DMS 273 (cell line): ENCODE measurements at regions not wholly inside any gene's neighbourhood (a gene's known extent, or its start where the extent isn't known, plus 50 kb on each side); places are given as distances from the start of the nearest gene placed in this dataset.
A peak's percentile ranks its signal among the peaks of the same experiment; 100 is the strongest.

ENCODE experiments used
- DNase-seq: peaks from one replicate; lab custom pipeline; 2025; ENCODE audit not compliant: unreplicated experiment; lab: John Stamatoyannopoulos, UW

GRCh38 chr5:21184581-21184980, 1196.6 kb upstream of the CDH18 start:
- no peak for DNase-seq

- no peak for DNase-seq
Measured at GRCh38 chr5:21181609-21182125, 1193.7 kb upstream of the CDH18 start.

- DNase-seq, result no peak
Measured at GRCh38 chr5:21173526-21173925, 1185.5 kb upstream of the CDH18 start.

- no peak for DNase-seq
Measured at GRCh38 chr5:21173036-21173435, 1185.0 kb upstream of the CDH18 start.

- DNase-seq, result no peak
Measured at GRCh38 chr5:21171038-21171437, 1183.0 kb upstream of the CDH18 start.

GRCh38 chr5:21168557-21168956, 1180.6 kb upstream of the CDH18 start:
- no peak for DNase-seq

- no peak for DNase-seq
Measured at GRCh38 chr5:21165344-21165743, 1177.3 kb upstream of the CDH18 start.

- DNase-seq, result no peak
Measured at GRCh38 chr5:21164425-21164824, 1176.4 kb upstream of the CDH18 start.

- DNase-seq, result no peak
Measured at GRCh38 chr5:21159510-21160059, 1171.6 kb upstream of the CDH18 start.

GRCh38 chr5:21154526-21154925, 1166.5 kb upstream of the CDH18 start:
- no peak for DNase-seq

- no peak for DNase-seq
Measured at GRCh38 chr5:21152611-21153010, 1164.6 kb upstream of the CDH18 start.

GRCh38 chr5:21145376-21145775, 1157.4 kb upstream of the CDH18 start:
- peak; percentile 2 for DNase-seq

- no peak for DNase-seq
Measured at GRCh38 chr5:21143686-21144085, 1155.7 kb upstream of the CDH18 start.

- no peak for DNase-seq
Measured at GRCh38 chr5:21142791-21143190, 1154.8 kb upstream of the CDH18 start.

- no peak for DNase-seq
Measured at GRCh38 chr5:21140987-21141386, 1153.0 kb upstream of the CDH18 start.

- DNase-seq, result no peak
Measured at GRCh38 chr5:21126236-21126635, 1138.2 kb upstream of the CDH18 start.

GRCh38 chr5:21125238-21125983, 1137.4 kb upstream of the CDH18 start:
- DNase-seq, result no peak

- DNase-seq, result no peak
Measured at GRCh38 chr5:21121213-21121612, 1133.2 kb upstream of the CDH18 start.

- no peak for DNase-seq
Measured at GRCh38 chr5:21097661-21098060, 1109.7 kb upstream of the CDH18 start.

- no peak for DNase-seq
Measured at GRCh38 chr5:21094619-21095018, 1106.6 kb upstream of the CDH18 start.

- no peak for DNase-seq
Measured at GRCh38 chr5:21087766-21088165, 1099.8 kb upstream of the CDH18 start.

GRCh38 chr5:21085791-21086190, 1097.8 kb upstream of the CDH18 start:
- no peak for DNase-seq

- no peak for DNase-seq
Measured at GRCh38 chr5:21071986-21072385, 1084.0 kb upstream of the CDH18 start.
